Testis (tissue), 2 donors: ENCODE measurements at regions not wholly inside any gene's neighbourhood (a gene's known extent, or its start where the extent isn't known, plus 50 kb on each side); places are given as distances from the start of the nearest gene placed in this dataset.

Experiments used
- DNase-seq: peaks from one replicate; pipeline ENCODE4 v3.0.0-alpha.2; 2019
- H3K27ac ChIP-seq, 2 donors: fragments of 200-600 bp; sonication (generic); one replicate each; pipeline ENCODE4 v1.5.1; 2019
- H3K27me3 ChIP-seq: fragments of 200-600 bp; sonication (generic); one replicate; pipeline ENCODE4 v1.5.1; 2019
- H3K36me3 ChIP-seq: fragments of 200-600 bp; sonication (generic); one replicate; pipeline ENCODE4 v1.5.1; 2017; ENCODE audit warnings: low read depth; ENCODE audit errors: missing control alignments
- H3K4me1 ChIP-seq: fragments of 200-600 bp; sonication (generic); one replicate; pipeline ENCODE4 v1.5.1; 2019
- H3K4me3 ChIP-seq, 2 donors: fragments of 200-600 bp; sonication (generic); one replicate each; pipeline ENCODE4 v1.5.1; 2017 to 2019
- H3K9me3 ChIP-seq: fragments of 200-600 bp; sonication (generic); one replicate; pipeline ENCODE4 v1.5.1; 2017
- CTCF ChIP-seq, 3 experiments: fragments of 450-650 bp in 2 of 3; fragments of 200-600 bp in 1 of 3; sonication (generic) in 1 of 3; IDR thresholded peaks; one replicate each; pipeline ENCODE4 v1.5.1; 2016 to 2019; ENCODE audit warnings: antibody characterized with exemption in 3 of 3, mild to moderate bottlenecking in 2 of 3, moderate library complexity in 1 of 3
- POLR2A ChIP-seq: fragments of 450-650 bp; IDR thresholded peaks from one replicate; pipeline ENCODE4 v1.6.1; 2017; ENCODE audit warnings: antibody characterized with exemption, mild to moderate bottlenecking, moderate library complexity
- WGBS, 2 donors: methylation state at CpG; one replicate each; pipeline ENCODE4 v1.1.5; 2018; 5-methylcytosine and 5-hydroxymethylcytosine counted together
- intact Hi-C: fragments of 100-400 bp; cut with DNase I; formaldehyde crosslinking; loops from one replicate; pipeline ENCODE4 v1.15.1; 2023; ENCODE audit warnings: low total_unique reads

- Histone ChIP-seq H3K9me3 (no peaks in the 10 kb centered on the region), H3K27ac (no peak overlapping the region), H3K4me3 (no peak overlapping the region), H3K4me1 (no peaks in the 10 kb centered on the region), H3K27me3 (no peaks in the 10 kb centered on the region), H3K36me3 (no peaks in the 10 kb centered on the region)
- intact Hi-C loops = no loop called here
- WGBS, 2 donors = 33 to 43% methylated on average over 1 of the region's 1 CpG
- TF ChIP-seq CTCF (IDR thresholded peaks at IDR 0.05) (no peak), POLR2A (no peak)
- DNase-seq = no peak
Measured at GRCh38 chr17:53971361-53971760, 148.6 kb downstream of the KIF2B start.

- no peaks in the 10 kb centered on the region for H3K4me1 ChIP-seq
- no peak overlapping the region for H3K27ac ChIP-seq
- no peak for DNase-seq
- no peaks in the 10 kb centered on the region for H3K9me3 ChIP-seq
- H3K27me3 ChIP-seq = no peaks in the 10 kb centered on the region
- intact Hi-C loops = no loop called here
- H3K36me3 ChIP-seq = no peaks in the 10 kb centered on the region
- no peak overlapping the region for H3K4me3 ChIP-seq
- WGBS, 2 donors = 76 to 78% methylated on average over 5 of the region's 5 CpGs
- TF ChIP-seq POLR2A (no peak), CTCF (IDR thresholded peaks at IDR 0.05) (no peak)
Measured at GRCh38 chr17:53979991-53980390, 157.3 kb downstream of the KIF2B start.

GRCh38 chr17:53996131-53996530, 173.4 kb downstream of the KIF2B start:
- TF ChIP-seq POLR2A = no peak
- TF ChIP-seq CTCF (IDR thresholded peaks at IDR 0.05) = no peak
- DNase-seq = no peak
- no peaks in the 10 kb centered on the region for H3K4me1 ChIP-seq
- no peak overlapping the region for H3K4me3 ChIP-seq
- H3K27me3 ChIP-seq = no peaks in the 10 kb centered on the region
- 83 to 93% methylated on average over 2 of the region's 2 CpGs for WGBS, 2 donors
- H3K27ac ChIP-seq = no peak overlapping the region
- no peaks in the 10 kb centered on the region for H3K36me3 ChIP-seq
- no peaks in the 10 kb centered on the region for H3K9me3 ChIP-seq
- intact Hi-C loops = no loop called here

GRCh38 chr17:53996890-53997289, 174.2 kb downstream of the KIF2B start:
- H3K27me3 ChIP-seq = no peaks in the 10 kb centered on the region

More at GRCh38 chr17:53996890-53997289, 174.2 kb downstream of the KIF2B start:
- intact Hi-C loops = no loop called here
- DNase-seq = no peak
- Histone ChIP-seq H3K4me1 (no peaks in the 10 kb centered on the region), H3K9me3 (no peaks in the 10 kb centered on the region), H3K4me3 (no peak overlapping the region), H3K27ac (no peak overlapping the region), H3K36me3 (no peaks in the 10 kb centered on the region)
- TF ChIP-seq POLR2A = no peak
- no peak for TF ChIP-seq CTCF (IDR thresholded peaks at IDR 0.05)
